Stimulated activated CD4-positive, alpha-beta T cell treated with anti-CD3 and anti-CD28 coated beads, Interleukin-15, amount 100 ng/mL, for 48 hours (primary cell): ENCODE measurements at regions not wholly inside any gene's neighbourhood (a gene's known extent, or its start where the extent isn't known, plus 50 kb on each side); places are given as distances from the start of the nearest gene placed in this dataset.

Experiments used
- DNase-seq, 2 donors: peaks; one replicate each; pipeline ENCODE4 v3.0.0-alpha.2; 2020; ENCODE audit warnings: low read depth in 2 of 2

- DNase-seq, result no peak
Observed at GRCh38 chr1:170271430-170272161, 125.8 kb downstream of the NTMT2 start.

GRCh38 chr1:170273291-170274130, 127.8 kb downstream of the NTMT2 start:
- no peak for DNase-seq

DNA sequence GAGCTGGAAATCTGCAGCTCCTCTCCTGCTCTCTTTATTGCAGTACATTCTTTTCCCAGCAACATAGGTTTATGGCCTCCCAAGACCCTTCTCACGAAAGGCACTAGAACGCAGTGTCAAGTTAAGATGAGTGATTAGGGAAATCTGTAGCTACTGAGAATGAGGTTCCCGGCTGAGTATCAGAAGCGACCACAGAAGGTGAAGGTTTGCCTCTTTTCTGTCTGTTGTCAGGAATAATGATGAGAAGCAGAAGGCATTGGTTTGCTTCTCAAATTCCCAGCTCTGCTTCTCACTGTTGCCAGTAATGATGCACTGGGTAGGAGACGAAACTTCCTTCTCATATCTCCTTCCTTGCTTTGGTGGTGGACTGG, 128.4 kb downstream of the NTMT2 start:
- DNase-seq, result no peak

GRCh38 chr1:170277985-170278384, 132.2 kb downstream of the NTMT2 start:
- no peak for DNase-seq

- no peak for DNase-seq
Observed at GRCh38 chr1:170284016-170284415, 138.3 kb downstream of the NTMT2 start.

DNA sequence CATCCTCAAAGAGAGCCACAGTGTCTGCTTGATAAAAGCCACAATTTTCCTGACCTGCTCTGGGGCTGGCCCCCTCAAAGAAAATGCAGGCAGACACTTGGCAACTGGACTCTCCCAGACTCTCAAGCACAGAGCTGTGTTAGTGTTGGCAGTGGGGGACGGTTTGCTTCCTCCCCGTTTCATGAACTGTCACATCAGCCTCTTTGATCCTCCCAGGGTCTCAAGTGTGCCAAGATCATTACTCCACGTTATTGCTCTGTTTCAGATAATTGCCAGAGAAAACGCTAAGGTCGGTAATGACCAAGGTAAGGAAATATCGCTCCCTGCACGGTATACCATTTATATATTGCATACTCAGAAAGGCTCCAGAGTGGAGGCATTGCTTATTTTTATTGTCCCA, 138.8 kb downstream of the NTMT2 start:
- no peak for DNase-seq

GRCh38 chr1:170284951-170285350, 139.2 kb downstream of the NTMT2 start:
- DNase-seq, result no peak

DNA sequence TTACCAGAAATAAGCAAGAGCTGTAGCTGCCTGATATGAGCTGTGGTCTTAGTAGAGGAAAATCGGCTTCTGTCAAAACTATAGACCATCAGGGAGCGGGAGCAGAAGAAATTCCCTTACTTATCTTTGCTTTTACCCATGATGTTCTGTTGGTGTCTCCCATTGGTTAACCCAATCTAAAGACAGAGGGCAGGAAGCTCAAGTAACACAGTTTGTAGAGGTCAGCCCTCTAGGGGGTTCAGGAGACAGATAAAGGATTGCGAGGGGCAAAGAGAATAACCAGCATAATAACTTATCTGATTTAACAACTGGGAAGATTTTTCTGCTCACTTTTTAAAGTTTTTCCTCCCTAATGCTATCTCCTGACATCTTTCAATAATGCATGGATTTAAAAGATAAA, 142.4 kb downstream of the NTMT2 start:
- DNase-seq, result no peak

GRCh38 chr1:170290276-170290675, 144.5 kb downstream of the NTMT2 start:
- no peak for DNase-seq

DNA sequence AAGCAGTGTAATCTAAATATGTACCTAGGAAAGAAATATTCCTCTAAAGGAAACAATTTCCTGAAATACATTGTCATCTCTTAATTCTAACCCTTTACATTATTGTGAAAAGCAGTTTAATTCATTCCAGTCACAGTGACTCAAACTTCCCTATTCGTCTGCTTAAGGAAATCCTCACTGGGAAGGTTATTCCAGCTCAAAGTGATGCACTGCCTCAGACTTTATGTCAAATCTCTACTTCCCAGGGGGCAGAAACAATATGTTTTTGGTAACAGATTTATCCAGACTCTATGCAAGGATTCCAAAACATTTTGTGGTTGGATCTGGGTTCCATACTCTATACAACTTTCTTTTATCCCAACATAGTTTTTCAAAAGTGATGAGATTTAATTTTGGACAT, 145.2 kb downstream of the NTMT2 start:
- DNase-seq, result no peak

DNA sequence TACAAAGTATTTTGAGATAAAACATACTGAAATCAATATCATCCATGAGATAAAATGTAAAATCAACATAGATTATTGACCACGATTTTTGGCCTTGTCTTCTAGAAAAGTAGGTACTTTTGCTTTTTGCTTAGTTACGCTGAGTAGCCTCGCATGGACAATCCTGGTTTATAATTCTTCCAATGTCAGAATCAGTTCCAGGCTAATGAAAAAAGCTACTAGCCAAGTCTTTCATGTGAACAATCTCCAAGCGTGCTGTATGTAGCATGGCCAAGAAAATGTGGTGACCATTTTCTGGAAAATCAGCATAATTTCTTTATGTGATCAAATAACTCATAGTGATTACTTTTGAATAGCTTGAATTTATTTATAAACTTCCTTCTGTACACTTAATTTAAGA, 145.8 kb downstream of the NTMT2 start:
- DNase-seq, result no peak

DNA sequence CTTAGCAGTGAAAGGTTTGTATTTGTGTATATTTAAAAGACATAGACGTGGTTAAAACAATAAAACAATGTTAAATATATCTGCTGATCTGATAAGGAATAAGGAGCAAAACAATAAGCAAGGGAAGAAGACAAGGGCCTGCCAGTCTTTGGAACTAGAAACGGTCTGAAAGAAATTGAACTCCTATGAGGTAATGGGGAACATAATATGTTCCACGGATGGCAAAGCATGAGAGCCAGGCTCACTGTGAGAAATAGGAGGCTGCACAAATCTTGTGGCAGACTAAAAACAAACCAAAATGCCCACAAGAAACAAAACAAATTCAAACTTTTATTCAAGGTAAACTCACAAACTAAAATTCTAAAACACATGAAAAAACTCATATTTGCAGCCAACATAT, 150.5 kb downstream of the NTMT2 start:
- DNase-seq, result no peak

DNA sequence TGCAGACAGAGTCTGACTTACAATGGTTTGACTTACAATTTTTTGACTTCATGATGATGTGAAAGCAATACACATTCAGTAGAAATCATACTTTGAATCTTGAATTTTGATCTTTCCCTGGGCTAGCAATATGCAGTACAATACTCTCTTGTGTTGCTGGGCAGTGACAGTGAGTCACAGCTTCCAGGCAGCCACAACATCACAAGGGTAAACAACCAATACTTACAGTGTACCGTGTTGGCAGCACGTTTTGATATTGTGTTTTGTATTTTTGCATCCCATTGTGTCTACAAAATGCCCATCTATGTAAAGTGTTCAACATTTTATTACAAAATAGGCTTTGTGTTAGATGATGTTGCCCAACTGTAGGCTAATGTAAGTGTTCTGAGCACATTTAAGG, 150.9 kb downstream of the NTMT2 start:
- no peak for DNase-seq

GRCh38 chr1:170301596-170301995, 155.8 kb downstream of the NTMT2 start:
- DNase-seq, result no peak

GRCh38 chr1:170303034-170303433, 157.3 kb downstream of the NTMT2 start:
- no peak for DNase-seq

- DNase-seq, result no peak
Observed at GRCh38 chr1:170305777-170306512, 160.2 kb downstream of the NTMT2 start.

GRCh38 chr1:170306513-170306910, 160.8 kb downstream of the NTMT2 start:
- DNase-seq, result no peak

GRCh38 chr1:170306948-170307347, 161.2 kb downstream of the NTMT2 start:
- DNase-seq, result no peak

DNA sequence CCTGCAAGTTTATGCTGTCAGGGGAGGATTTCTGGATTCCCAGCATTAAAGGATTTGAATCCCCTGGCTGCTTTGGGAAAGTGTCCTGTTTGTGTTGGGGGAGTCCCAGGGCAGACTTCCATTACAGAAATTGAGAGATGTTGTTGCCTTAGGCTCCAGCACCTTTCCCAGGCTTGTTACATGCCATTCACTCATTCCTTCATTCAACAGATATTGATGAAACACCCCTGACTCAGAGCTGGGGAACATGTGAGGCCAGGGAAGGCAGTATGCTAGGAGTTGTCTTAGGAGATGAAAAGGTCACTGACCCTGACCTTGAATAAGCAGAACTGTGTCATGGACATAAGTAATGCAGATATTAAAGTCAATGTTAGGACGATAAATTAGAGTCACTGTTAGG, 161.7 kb downstream of the NTMT2 start:
- no peak for DNase-seq

DNA sequence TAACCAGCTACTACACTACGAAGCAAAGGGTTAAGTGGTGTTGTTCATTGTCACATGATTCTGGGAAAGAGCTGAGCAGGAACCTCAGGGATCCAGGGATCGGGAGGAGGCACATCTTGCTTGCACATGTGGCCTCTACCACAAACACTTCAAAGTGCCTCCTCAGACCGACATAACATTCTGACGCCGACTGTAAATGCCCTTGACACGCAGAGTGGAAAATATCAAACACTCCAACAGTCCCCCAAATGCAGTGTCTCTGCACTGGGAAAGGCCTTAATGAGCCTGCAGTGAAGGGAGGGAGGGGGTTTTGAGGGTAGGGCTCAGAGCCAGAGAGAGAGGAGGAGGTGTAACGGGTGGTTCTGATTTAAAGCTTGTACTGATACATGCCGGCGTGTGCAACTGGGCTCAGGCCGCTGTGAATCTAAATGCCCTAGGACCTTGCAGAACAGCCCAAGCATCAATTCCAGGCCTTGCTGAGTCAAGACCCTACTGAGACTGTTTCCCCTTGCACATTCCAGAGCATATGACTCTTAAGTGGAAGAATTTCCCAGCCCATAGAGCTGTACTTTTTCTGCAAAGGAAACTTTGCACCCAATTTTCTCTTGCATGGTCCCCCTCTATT, 163.7 kb downstream of the NTMT2 start:
- DNase-seq, result no peak

DNA sequence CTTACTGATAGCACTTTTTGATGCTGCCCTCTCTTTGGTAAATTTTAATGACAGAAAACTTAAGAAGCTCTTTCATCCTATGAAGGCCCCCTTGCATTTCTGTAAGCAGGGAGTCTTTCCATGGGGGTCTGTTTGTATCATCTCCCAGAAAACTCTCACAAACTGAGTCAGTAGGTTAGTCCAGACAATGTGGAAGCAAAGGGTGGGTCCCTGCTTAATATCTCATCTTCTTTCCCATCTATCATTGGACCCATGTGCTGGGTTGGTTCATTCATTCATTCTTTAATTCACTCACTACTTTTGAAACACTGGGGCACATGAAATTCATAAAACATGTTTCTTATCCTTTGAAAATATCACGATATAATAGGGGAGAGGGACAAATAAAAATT, 164.3 kb downstream of the NTMT2 start:
- DNase-seq, result no peak

DNA sequence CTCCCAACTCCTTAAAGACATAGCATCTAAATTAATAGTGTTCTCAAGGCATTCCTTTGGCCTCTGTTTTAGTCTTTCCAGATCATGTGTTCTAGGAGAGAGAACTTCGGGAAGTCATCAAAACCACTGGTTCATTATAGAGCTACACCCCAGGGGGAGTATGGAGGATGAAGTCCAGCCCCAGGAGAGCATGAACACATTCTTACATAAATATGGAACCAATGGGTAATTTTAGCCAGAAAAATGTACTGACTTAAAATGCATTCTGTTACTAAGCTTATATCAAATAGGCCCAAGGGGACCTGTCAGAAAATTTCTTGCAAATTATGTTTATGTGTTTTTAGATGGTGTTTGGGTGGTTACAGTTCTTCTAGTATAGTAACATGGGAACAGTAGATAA, 165.2 kb downstream of the NTMT2 start:
- no peak for DNase-seq
